ENCODE measurements at regions not wholly inside any gene's neighbourhood (a gene's known extent, or its start where the extent isn't known, plus 50 kb on each side); places are given as distances from the start of the nearest gene placed in this dataset.
"Not testable (repeated sequence)": the region's sequence is repeated elsewhere in the genome, so short reads cannot be mapped to it uniquely, and the experiment has no call there.

GRCh38 chr5:18799482-18800128 lies 1165.3 kb downstream of the TAF11L14 start:
- Histone ChIP-seq H3K4me3 (ENCODE audit: control insufficient read depth in 2 of 3, extremely low read depth in 1 of 3, insufficient read depth in 2 of 3, low read depth in 1 of 3, low read length in 3 of 3) (no peak overlapping the region), H3K9ac (ENCODE audit: control insufficient read depth, extremely low read depth, insufficient read depth, low read length) (no peak overlapping the region), H3K4me2 (ENCODE audit: control insufficient read depth, extremely low read depth, insufficient read depth, low read depth, low read length) (no peak overlapping the region), H3K27me3 (ENCODE audit: control insufficient read depth, extremely low read depth, insufficient read depth, low read length) (no peaks in the 10 kb centered on the region), H3K9me1 (ENCODE audit: control insufficient read depth, extremely low read depth, insufficient read depth, low read length) (no peaks in the 10 kb centered on the region), H4K20me1 (ENCODE audit: control insufficient read depth, extremely low read depth, insufficient read depth, low read length) (no peaks in the 10 kb centered on the region), H3K9me3 (ENCODE audit: control insufficient read depth, low read depth, low read length) (no peaks in the 10 kb centered on the region), H3K4me1 (ENCODE audit: control insufficient read depth, extremely low read depth, insufficient read depth, low read length) (no peaks in the 10 kb centered on the region), H3K79me2 (ENCODE audit: control insufficient read depth, insufficient read depth, low read length) (no peaks in the 10 kb centered on the region), H3K27ac (ENCODE audit: control insufficient read depth, insufficient read depth, low read length) (no peak overlapping the region), H3K36me3 (ENCODE audit: control insufficient read depth in 2 of 2, extremely low read depth in 1 of 2, insufficient read depth in 2 of 2, low read length in 2 of 2) (no peaks in the 10 kb centered on the region), H2AFZ (ENCODE audit: control insufficient read depth, low read length) (no peak overlapping the region)
- no peak for DNase-seq (ENCODE audit: low read depth, low spot score)
- dilution Hi-C loops (cut with MboI; ENCODE audit: extremely low pct_ligation_motif_present, low sequenced_read_pairs): no loop called here
- TF ChIP-seq EZH2 (IDR thresholded peaks at IDR 0.05; ENCODE audit: low read length): no peak
- TF ChIP-seq, protein P1, sequence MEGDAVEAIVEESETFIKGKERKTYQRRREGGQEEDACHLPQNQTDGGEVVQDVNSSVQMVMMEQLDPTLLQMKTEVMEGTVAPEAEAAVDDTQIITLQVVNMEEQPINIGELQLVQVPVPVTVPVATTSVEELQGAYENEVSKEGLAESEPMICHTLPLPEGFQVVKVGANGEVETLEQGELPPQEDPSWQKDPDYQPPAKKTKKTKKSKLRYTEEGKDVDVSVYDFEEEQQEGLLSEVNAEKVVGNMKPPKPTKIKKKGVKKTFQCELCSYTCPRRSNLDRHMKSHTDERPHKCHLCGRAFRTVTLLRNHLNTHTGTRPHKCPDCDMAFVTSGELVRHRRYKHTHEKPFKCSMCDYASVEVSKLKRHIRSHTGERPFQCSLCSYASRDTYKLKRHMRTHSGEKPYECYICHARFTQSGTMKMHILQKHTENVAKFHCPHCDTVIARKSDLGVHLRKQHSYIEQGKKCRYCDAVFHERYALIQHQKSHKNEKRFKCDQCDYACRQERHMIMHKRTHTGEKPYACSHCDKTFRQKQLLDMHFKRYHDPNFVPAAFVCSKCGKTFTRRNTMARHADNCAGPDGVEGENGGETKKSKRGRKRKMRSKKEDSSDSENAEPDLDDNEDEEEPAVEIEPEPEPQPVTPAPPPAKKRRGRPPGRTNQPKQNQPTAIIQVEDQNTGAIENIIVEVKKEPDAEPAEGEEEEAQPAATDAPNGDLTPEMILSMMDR (optimal IDR thresholded peaks at IDR 0.05 in 1 of 3, IDR thresholded peaks at IDR 0.05 in 1 of 3, conservative IDR thresholded peaks at IDR 0.05 in 1 of 3; ENCODE audit: extremely low read depth in 1 of 3, insufficient read depth in 2 of 3, low read length in 3 of 3): no peak
- FAIRE-seq: no peak

DNA sequence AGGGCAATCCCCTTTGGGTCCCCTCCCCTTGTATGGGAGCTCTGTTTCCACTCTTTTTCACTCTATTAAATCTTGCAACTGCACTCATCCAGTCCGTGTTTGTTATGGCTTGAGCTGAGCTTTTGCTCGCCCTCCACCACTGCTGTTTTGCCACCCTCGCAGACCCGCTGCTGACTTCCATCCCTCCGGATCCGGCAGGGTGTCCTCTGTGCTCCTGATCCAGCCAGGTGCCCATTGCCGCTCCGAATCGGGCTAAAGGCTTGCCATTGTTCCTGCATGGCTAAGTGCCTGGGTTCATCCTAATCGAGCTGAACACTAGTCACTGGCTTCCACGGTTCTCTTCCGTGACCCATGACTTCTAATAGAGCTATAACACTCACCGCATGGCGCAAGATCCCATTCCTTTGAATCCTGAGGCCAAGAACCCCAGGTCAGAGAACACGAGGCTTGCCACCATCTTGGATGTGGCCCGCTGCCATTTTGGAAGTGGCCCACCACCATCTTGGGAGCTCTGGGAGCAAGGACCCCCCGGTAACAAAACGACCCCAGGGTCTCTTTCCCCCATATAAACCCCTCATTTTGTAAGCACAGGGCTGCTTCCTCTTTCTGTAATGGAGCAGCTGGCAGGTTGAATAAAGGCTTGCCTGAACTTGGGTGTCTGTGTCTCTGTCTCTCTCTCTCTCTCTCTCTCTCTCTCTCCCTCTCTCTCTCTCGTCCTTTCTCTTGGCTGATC lies 1166.2 kb downstream of the TAF11L14 start:
- H3K4me1 ChIP-seq (ENCODE audit: control insufficient read depth, extremely low read depth, insufficient read depth, low read length): no peaks in the 10 kb centered on the region
- H3K9ac ChIP-seq (ENCODE audit: control insufficient read depth, extremely low read depth, insufficient read depth, low read length): no peak overlapping the region
- dilution Hi-C loops (cut with MboI; ENCODE audit: extremely low pct_ligation_motif_present, low sequenced_read_pairs): no loop called here
- FAIRE-seq: no peak
- no peak overlapping the region for H3K4me2 ChIP-seq (ENCODE audit: control insufficient read depth, extremely low read depth, insufficient read depth, low read depth, low read length)
- H4K20me1 ChIP-seq (ENCODE audit: control insufficient read depth, extremely low read depth, insufficient read depth, low read length): no peaks in the 10 kb centered on the region
- no peak overlapping the region for H2AFZ ChIP-seq (ENCODE audit: control insufficient read depth, low read length)
- TF ChIP-seq, protein P1 (optimal IDR thresholded peaks at IDR 0.05 in 1 of 3, IDR thresholded peaks at IDR 0.05 in 1 of 3, conservative IDR thresholded peaks at IDR 0.05 in 1 of 3; ENCODE audit: extremely low read depth in 1 of 3, insufficient read depth in 2 of 3, low read length in 3 of 3): no peak
- no peak for TF ChIP-seq EZH2 (IDR thresholded peaks at IDR 0.05; ENCODE audit: low read length)
- no peaks in the 10 kb centered on the region for H3K36me3 ChIP-seq (ENCODE audit: control insufficient read depth in 2 of 2, extremely low read depth in 1 of 2, insufficient read depth in 2 of 2, low read length in 2 of 2)
- H3K9me1 ChIP-seq (ENCODE audit: control insufficient read depth, extremely low read depth, insufficient read depth, low read length): no peaks in the 10 kb centered on the region
- no peaks in the 10 kb centered on the region for H3K27me3 ChIP-seq (ENCODE audit: control insufficient read depth, extremely low read depth, insufficient read depth, low read length)
- H3K27ac ChIP-seq (ENCODE audit: control insufficient read depth, insufficient read depth, low read length): no peak overlapping the region
- no peaks in the 10 kb centered on the region for H3K79me2 ChIP-seq (ENCODE audit: control insufficient read depth, insufficient read depth, low read length)
- DNase-seq (ENCODE audit: low read depth, low spot score): no peak
- no peak overlapping the region for H3K4me3 ChIP-seq (ENCODE audit: control insufficient read depth in 2 of 3, extremely low read depth in 1 of 3, insufficient read depth in 2 of 3, low read depth in 1 of 3, low read length in 3 of 3)
- H3K9me3 ChIP-seq (ENCODE audit: control insufficient read depth, low read depth, low read length): no peaks in the 10 kb centered on the region

DNA sequence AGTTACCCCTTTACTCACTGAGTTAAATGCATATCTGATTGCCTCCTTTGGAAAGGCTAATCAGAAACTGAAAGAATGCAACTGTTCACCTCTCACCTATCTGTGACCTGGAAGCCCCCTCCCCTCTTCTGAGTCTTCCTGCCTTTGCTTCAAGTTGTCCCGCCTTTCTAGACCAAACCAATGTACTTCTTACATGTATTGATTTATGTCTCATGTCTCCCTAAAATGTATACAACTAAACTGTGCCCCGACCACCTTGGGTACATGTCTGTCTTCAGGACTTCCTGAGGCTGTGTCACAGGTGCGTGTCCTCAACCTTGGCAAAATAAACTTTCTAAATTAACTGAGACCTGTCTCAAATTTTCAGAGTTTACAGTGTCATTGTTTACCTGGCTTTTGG lies 1167.2 kb downstream of the TAF11L14 start:
- H3K9me1 ChIP-seq (ENCODE audit: control insufficient read depth, extremely low read depth, insufficient read depth, low read length); H3K36me3 ChIP-seq (ENCODE audit: control insufficient read depth in 2 of 2, extremely low read depth in 1 of 2, insufficient read depth in 2 of 2, low read length in 2 of 2); H4K20me1 ChIP-seq (ENCODE audit: control insufficient read depth, extremely low read depth, insufficient read depth, low read length); H2AFZ ChIP-seq (ENCODE audit: control insufficient read depth, low read length); dilution Hi-C loops (cut with MboI; ENCODE audit: extremely low pct_ligation_motif_present, low sequenced_read_pairs); H3K27me3 ChIP-seq (ENCODE audit: control insufficient read depth, extremely low read depth, insufficient read depth, low read length); DNase-seq (ENCODE audit: low read depth, low spot score); H3K9ac ChIP-seq (ENCODE audit: control insufficient read depth, extremely low read depth, insufficient read depth, low read length); H3K4me1 ChIP-seq (ENCODE audit: control insufficient read depth, extremely low read depth, insufficient read depth, low read length); H3K27ac ChIP-seq (ENCODE audit: control insufficient read depth, insufficient read depth, low read length); H3K4me3 ChIP-seq (ENCODE audit: control insufficient read depth in 2 of 3, extremely low read depth in 1 of 3, insufficient read depth in 2 of 3, low read depth in 1 of 3, low read length in 3 of 3); H3K79me2 ChIP-seq (ENCODE audit: control insufficient read depth, insufficient read depth, low read length); H3K4me2 ChIP-seq (ENCODE audit: control insufficient read depth, extremely low read depth, insufficient read depth, low read depth, low read length); H3K9me3 ChIP-seq (ENCODE audit: control insufficient read depth, low read depth, low read length); FAIRE-seq: not testable (repeated sequence)
